IMR-90 (cell line): ENCODE measurements at regions not wholly inside any gene's neighbourhood (a gene's known extent, or its start where the extent isn't known, plus 50 kb on each side); places are given as distances from the start of the nearest gene placed in this dataset.
A peak's percentile ranks its signal among the peaks of the same experiment; 100 is the strongest.

ENCODE experiments used
- ATAC-seq: fragments of 200-7000 bp; cut with Tn5 transposase; 2 replicates; pipeline ENCODE4 v1.9.1; 2020; ENCODE audit warnings: low read depth, mild to moderate bottlenecking, moderate library complexity
- BruUV-seq: library from RNA; stranded (reverse); fragments of 400-500 nt; replicated peaks from 2 replicates; lab custom pipeline; 2021; lab: Mats Ljungman, UMichigan
- CTCF ChIA-PET: fragments of 300-600 bp; formaldehyde crosslinking; extraction: SDS; loops from one replicate; lab custom pipeline; 2021; ENCODE audit warnings: antibody characterized with exemption; lab: Yijun Ruan, JAX
- POLR2A ChIA-PET: fragments of 300-600 bp; sonication (Branson Sonifier 250); formaldehyde crosslinking; loops from one replicate; lab custom pipeline; 2022; ENCODE audit warnings: antibody characterized with exemption; ENCODE audit not compliant: unreplicated experiment; lab: Charles Lee
- DNase-seq: peaks from one replicate; pipeline ENCODE4 v3.0.0; 2013
- H2AFZ ChIP-seq: replicated peaks from 2 replicates; pipeline ENCODE3; 2013; ENCODE audit warnings: low read length, mild to moderate bottlenecking; ENCODE audit not compliant: poor library complexity
- H2AK5ac ChIP-seq: 2 replicates; pipeline ENCODE4 v1.6.1; 2013; ENCODE audit warnings: low read depth, low read length, inconsistent platforms
- H2AK9ac ChIP-seq: replicated peaks from 2 replicates; pipeline ENCODE3; 2013; ENCODE audit warnings: mild to moderate bottlenecking, low read depth, low read length, moderate library complexity; ENCODE audit not compliant: poor library complexity
- H2BK120ac ChIP-seq: 2 replicates; pipeline ENCODE4 v1.6.1; 2013; ENCODE audit warnings: low read depth, low read length, inconsistent platforms
- H2BK15ac ChIP-seq: 3 replicates; pipeline ENCODE4 v1.6.1; 2013; ENCODE audit warnings: low read depth, low read length, inconsistent platforms
- H2BK20ac ChIP-seq: 2 replicates; pipeline ENCODE4 v1.6.1; 2013; ENCODE audit warnings: low read depth, mild to moderate bottlenecking, inconsistent platforms, low read length, moderate library complexity
- H2BK5ac ChIP-seq: 2 replicates; pipeline ENCODE4 v1.6.1; 2013; ENCODE audit warnings: mild to moderate bottlenecking, low read depth, low read length, inconsistent platforms; ENCODE audit not compliant: poor library complexity, severe bottlenecking
- H3K14ac ChIP-seq: replicated peaks from 2 replicates; pipeline ENCODE4 v1.6.1; 2013; ENCODE audit warnings: low read depth, low read length, inconsistent platforms
- H3K18ac ChIP-seq: 2 replicates; pipeline ENCODE4 v1.6.1; 2013; ENCODE audit warnings: low read depth, low read length, control low read depth
- H3K23ac ChIP-seq: 2 replicates; pipeline ENCODE4 v1.6.1; 2013; ENCODE audit warnings: low read depth, low read length, inconsistent platforms
- H3K27ac ChIP-seq: 2 replicates; pipeline ENCODE4 v1.5.1; 2013; ENCODE audit warnings: mild to moderate bottlenecking, control low read depth, low read length; ENCODE audit not compliant: insufficient read depth
- H3K27me3 ChIP-seq: 2 replicates; pipeline ENCODE4 v1.6.1; 2013; ENCODE audit warnings: low read length; ENCODE audit not compliant: control insufficient read depth, insufficient read depth
- H3K36me3 ChIP-seq: 2 replicates; pipeline ENCODE4 v1.6.1; 2013; ENCODE audit warnings: low read length, mixed read lengths; ENCODE audit not compliant: control insufficient read depth, insufficient read depth
- H3K4ac ChIP-seq: 2 replicates; pipeline ENCODE4 v1.6.1; 2013; ENCODE audit warnings: low read depth, low read length, inconsistent platforms
- H3K4me1 ChIP-seq: 2 replicates; pipeline ENCODE4 v1.6.1; 2013; ENCODE audit warnings: low read length, mixed read lengths; ENCODE audit not compliant: control insufficient read depth, insufficient read depth
- H3K4me2 ChIP-seq: 2 replicates; pipeline ENCODE4 v1.6.1; 2013; ENCODE audit warnings: low read depth, mild to moderate bottlenecking, control low read depth, low read length, moderate library complexity
- H3K4me3 ChIP-seq: 2 replicates; pipeline ENCODE4 v1.5.1; 2013; ENCODE audit warnings: low read depth, mild to moderate bottlenecking, control low read depth, low read length, moderate library complexity; ENCODE audit not compliant: insufficient read depth
- H3K56ac ChIP-seq: 2 replicates; pipeline ENCODE4 v1.6.1; 2013; ENCODE audit warnings: low read length, inconsistent platforms; ENCODE audit not compliant: insufficient read depth; ENCODE audit errors: extremely low read depth
- H3K79me1 ChIP-seq, 2 experiments: 2 replicates each; pipeline ENCODE4 v1.6.1; 2013; ENCODE audit warnings: low read length in 2 of 2, inconsistent platforms in 1 of 2, low read depth in 1 of 2
- H3K9ac ChIP-seq: 2 replicates; pipeline ENCODE4 v1.6.1; 2013; ENCODE audit warnings: low read depth, low read length, control low read depth
- H3K9me1 ChIP-seq: 2 replicates; pipeline ENCODE4 v1.6.1; 2013; ENCODE audit warnings: low read length, inconsistent platforms; ENCODE audit not compliant: insufficient read depth
- H3K9me3 ChIP-seq: 2 replicates; pipeline ENCODE4 v1.6.1; 2013; ENCODE audit warnings: low read length; ENCODE audit not compliant: control insufficient read depth, insufficient read depth
- H4K20me1 ChIP-seq: 2 replicates; pipeline ENCODE4 v1.6.1; 2013; ENCODE audit warnings: low read length, inconsistent platforms; ENCODE audit not compliant: insufficient read depth
- H4K5ac ChIP-seq: 2 replicates; pipeline ENCODE4 v1.6.1; 2013; ENCODE audit warnings: mild to moderate bottlenecking, low read depth, low read length, control low read depth
- H4K8ac ChIP-seq, 2 experiments: 2 replicates each; pipeline ENCODE4 v1.6.1; 2013; ENCODE audit warnings: low read depth in 2 of 2, low read length in 2 of 2, control low read depth in 1 of 2, inconsistent platforms in 1 of 2
- H4K91ac ChIP-seq: 2 replicates; pipeline ENCODE4 v1.6.1; 2013; ENCODE audit warnings: low read depth, low read length, inconsistent platforms; ENCODE audit not compliant: insufficient read depth
- MAFK ChIP-seq: IDR thresholded peaks from 2 replicates; pipeline ENCODE4 v1.6.1; 2012; ENCODE audit warnings: low read depth, low read length, improper control_type of control experiment
- NFE2L2 ChIP-seq: fragments of 150-350 bp; IDR thresholded peaks from 2 replicates; pipeline ENCODE4 v1.6.1; 2016; ENCODE audit warnings: low read depth, mild to moderate bottlenecking, low read length
- POLR2A ChIP-seq: IDR thresholded peaks from 2 replicates; pipeline ENCODE4 v1.6.1; 2012; ENCODE audit warnings: mild to moderate bottlenecking, low read depth, low read length
- RCOR1 ChIP-seq: IDR thresholded peaks from 2 replicates; pipeline ENCODE4 v1.6.1; 2012; ENCODE audit warnings: mild to moderate bottlenecking, low read length, improper control_type of control experiment; ENCODE audit not compliant: insufficient replicate concordance
- WGBS, 2 experiments: methylation state at CpG; one replicate each; pipeline versions ENCODE4 v1.1.5 to v1.1.7; 2013; ENCODE audit warnings: missing lambda C conversion rate in 2 of 2; ENCODE audit not compliant: insufficient read length in 1 of 2; ENCODE audit errors: extremely low coverage in 2 of 2; 5-methylcytosine and 5-hydroxymethylcytosine counted together
- dilution Hi-C: fragments of 300-500 bp; cut with HindIII; formaldehyde crosslinking; loops from one replicate; pipeline ENCODE4 v1.14.3; 2018; ENCODE audit warnings: low sequenced_read_pairs; ENCODE audit not compliant: unreplicated experiment
- in situ Hi-C: fragments of 300-500 bp; cut with MboI; formaldehyde crosslinking; loops from 3 replicates; pipeline ENCODE4 v1.14.3; 2019; ENCODE audit warnings: low sequenced_read_pairs, inconsistent platforms, mixed read lengths
- intact Hi-C: fragments of 100-400 bp; cut with micrococcal nuclease; formaldehyde crosslinking; loops from 2 replicates; pipeline ENCODE4 v1.10.0; 2022

GRCh38 chr10:90413196-90413595 is 444.6 kb downstream of the HTR7 start:
- Histone ChIP-seq H2BK5ac (no peak overlapping the region), H3K4me1 (peaks cover 7% of the 10 kb centered on the region), H2BK15ac (no peak overlapping the region), H3K4me3 (no peak overlapping the region), H3K36me3 (no peaks in the 10 kb centered on the region), H3K9me3 (peaks cover 6% of the 10 kb centered on the region; the same call in 1 of the 2 replicates), H3K4me2 (peak overlapping the region; percentile 67; the same call in 1 of the 2 replicates), H3K18ac (no peak overlapping the region), H2AFZ (no peak overlapping the region), H3K9me1 (peaks cover 1% of the 10 kb centered on the region), H3K4ac (no peak overlapping the region), H4K20me1 (no peaks in the 10 kb centered on the region), H2AK9ac (no peak overlapping the region), H2BK120ac (no peak overlapping the region), H2BK20ac (no peak overlapping the region), H3K27me3 (no peaks in the 10 kb centered on the region), H4K91ac (no peak overlapping the region), H3K79me1 (no peaks in the 10 kb centered on the region), H4K5ac (no peak overlapping the region), H3K14ac (no peak overlapping the region), H4K8ac (no peak overlapping the region), H3K56ac (no peak overlapping the region), H3K9ac (no peak overlapping the region), H3K27ac (no peak overlapping the region), H2AK5ac (no peak overlapping the region), H3K23ac (no peak overlapping the region)
- TF ChIP-seq POLR2A (no peak), MAFK (peak; percentile 56), NFE2L2 (no peak), RCOR1 (no peak)
- intact Hi-C loops: no loop called here
- DNase-seq (peak; percentile 48), ATAC-seq (peak; percentile 46)
- in situ Hi-C loops: no loop called here
- ChIA-PET POLR2A (no interaction called here), CTCF (no interaction called here)
- dilution Hi-C loops: no loop called here
- no CpG with 5 or more reads among the region's 3 CpGs for WGBS, 2 experiments
- no TSS peak for BruUV-seq
